Inferior parietal cortex (tissue), 1 donor: ENCODE measurements at regions not wholly inside any gene's neighbourhood (a gene's known extent, or its start where the extent isn't known, plus 50 kb on each side); places are given as distances from the start of the nearest gene placed in this dataset.
"Not testable (repeated sequence)": the region's sequence is repeated elsewhere in the genome, so short reads cannot be mapped to it uniquely, and the experiment has no call there.

Experiments
- DNase-seq: peaks from one replicate; pipeline ENCODE4 v3.0.0-alpha.2; 2016; ENCODE audit errors: extremely low spot score

DNA sequence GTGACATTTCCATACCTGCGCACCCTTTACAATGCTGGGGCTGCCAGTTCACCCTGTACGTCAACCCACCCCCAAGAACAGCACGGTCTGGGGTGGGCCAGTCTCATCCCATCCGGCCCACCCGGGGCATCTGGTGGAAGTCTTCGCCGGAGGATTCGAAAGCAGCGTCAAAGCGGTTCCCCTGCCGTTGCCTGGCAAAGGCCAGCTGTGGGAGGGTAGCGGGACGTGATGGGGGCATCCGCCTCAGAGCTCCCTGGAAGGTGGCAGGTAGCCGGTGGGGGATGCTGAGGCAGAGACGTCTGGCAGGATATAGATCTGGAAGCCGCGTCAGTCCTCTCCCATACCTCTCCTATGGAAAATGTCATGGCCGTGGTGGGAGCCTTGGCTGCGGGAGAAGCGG is 749.1 kb upstream of the DEFB115 start:
- not testable (repeated sequence) for DNase-seq

DNA sequence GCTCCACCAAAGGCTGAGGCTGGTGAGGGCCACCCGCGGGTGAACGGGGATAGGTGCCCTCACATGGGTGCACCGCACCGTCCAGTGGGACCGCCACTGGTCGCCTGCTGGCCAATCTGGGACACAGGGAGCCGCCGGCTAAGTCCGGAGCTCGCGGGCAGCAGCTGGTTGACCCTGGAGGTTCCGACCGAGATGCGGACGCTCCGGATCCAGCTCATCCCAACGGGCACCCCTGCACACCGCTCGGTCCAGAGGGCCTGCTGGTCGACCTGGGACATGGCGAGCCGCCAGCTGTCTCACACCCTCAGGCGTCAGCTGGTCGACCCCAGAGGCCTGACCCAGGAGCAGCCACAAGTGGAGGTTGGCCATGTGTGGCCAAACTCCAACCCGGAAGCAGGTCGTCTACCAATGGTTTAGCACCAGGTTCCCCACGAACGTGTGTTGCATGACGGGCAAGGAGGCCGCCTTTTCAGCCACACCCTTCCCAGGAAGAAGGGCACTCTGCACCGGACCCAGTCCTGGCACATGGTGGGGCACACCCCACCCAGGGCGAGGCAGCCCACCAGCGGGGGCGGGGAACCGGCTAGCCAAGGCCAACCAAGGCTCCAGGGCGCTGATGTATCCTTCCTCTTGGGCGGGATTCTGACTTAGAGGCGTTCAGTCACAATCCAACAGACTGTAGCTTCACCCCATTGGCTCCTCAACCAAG is 746.0 kb upstream of the DEFB115 start:
- no peak for DNase-seq

DNA sequence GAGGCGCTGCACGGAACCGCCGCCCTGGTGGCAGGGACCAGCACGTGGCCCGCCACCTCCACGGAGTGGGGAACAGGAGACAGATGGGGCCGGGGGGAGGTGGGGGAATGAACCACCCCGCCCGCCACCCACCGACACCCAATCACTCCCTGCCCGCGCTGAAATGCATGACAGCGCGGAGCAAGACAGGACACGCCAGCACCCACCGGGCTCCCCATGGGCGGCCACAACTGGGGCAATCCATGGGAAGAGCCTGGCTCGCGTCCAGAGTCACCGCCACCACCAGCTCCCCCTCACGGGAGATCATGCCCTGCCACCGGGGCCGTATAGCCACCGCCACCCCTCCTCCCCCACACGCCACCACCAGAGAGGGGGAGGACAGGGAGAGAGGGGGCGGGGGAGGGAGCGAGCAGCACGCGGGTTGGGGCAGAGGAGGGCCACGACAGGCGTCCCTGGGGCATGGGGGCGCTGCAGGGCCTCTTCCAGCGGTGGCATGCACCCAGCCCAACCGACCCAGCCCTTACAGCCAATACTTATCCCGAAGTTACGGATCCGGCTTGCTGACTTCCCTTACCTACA is 744.3 kb upstream of the DEFB115 start:
- DNase-seq, result no peak

DNA sequence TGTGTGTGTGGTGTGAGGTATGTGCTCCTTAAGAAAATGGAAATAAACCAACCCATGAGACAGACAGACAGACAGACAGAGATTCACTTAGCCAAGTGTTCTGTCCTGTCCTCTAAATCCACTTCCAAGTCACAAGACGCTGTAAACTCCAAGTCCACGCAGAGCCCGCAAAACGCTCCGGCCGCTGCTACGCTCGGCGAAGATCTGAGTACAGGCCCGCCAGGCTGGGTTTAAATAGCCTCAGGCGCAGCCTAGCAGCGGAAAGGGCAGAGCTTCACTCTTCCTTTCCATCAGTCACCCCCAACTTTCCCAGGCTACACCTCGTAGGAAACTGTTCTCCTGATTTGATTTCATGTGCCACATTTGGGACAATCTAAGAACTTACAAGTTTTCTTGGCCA is 741.5 kb upstream of the DEFB115 start:
- not testable (repeated sequence) for DNase-seq

DNA sequence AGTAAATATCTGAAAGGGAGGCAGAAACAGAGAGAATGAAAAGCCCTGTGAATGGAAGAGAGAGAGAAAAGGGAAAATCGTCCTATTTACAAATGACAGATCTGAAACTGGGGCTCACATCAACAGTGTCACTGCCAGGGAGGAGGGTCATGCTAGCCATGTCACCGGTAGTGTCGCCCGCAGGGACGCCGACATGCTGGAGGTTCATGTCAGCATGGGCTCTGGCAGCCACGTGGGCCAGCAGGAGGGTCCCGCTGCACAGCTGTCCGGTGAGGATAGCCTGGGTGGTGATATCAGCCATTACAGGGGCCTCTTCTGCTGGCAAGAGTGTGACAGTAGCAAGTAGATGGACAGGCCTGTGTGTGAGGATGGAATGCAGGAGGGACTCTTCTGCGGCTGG is 738.6 kb upstream of the DEFB115 start:
- DNase-seq, result not testable (repeated sequence)

DNA sequence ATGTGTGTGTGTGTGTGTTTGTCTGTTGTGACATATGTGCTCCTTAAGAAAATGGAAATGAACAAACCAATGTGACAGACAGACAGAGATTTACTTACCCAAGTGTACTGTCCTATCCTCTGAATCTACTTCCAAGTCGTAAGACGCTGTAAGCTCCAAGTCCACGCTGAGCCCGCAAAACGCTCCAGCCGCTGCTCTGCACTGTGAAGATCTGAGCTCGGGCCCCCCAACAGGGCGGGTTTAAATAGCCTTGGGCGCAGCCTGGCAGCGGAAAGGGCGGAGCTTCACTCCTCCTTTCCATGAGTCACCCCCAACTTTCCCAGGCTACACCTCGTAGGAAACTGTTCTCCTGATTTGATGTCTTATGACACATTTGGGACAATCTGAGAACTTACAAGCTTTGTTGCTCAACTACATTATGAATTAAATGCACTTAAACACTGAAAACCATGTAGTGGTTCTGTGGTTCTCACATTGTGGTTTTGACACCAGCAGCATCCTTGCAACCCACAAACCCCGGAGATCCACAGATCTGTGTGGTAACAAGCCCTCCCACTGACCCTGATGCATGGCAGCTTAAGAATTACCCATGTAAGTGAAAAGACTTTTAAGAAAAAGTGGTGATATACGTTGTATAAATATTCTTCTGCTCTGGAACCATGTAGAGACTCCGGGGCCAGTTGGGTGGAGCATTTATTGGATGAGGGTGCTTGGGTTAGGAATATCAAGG is 735.6 kb upstream of the DEFB115 start:
- DNase-seq, result not testable (repeated sequence)

DNA sequence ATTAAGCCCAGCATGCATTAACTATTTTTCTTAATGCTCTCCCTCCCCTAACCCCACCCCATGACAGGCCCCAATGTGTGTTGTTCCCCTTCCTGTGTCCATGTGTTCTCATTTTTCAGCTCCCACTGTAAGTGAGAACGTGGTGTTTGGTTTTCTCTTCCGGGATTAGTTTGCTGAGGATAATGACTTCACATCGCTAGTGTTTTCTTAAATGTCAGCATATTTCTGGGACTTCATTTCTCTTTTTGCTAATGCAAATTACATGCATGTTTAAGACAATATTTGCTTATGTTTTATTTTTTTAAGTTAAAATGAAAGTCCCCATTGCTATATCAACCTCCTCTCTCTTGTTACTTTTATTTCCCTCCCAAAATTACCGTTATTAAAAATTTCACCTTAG is 733.3 kb upstream of the DEFB115 start:
- not testable (repeated sequence) for DNase-seq

DNA sequence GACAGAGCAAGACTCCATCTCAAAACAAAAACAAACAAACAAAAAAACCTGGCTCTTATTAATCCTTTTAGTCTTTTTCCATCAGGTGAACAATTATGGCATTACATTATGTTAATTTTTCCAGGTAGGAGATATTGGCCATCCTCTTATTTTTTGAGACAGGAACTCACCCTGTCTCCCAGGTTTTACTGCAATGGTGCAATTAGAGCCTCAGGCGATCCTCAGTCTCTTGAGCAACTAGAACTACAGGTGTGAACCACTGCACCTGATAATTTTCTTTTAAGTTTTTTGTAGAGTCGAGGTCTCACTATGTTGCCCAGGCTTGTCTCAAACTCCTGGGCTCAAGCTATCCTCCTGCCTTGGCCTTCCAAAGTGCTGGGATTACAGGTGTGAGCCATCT is 732.7 kb upstream of the DEFB115 start:
- DNase-seq, result not testable (repeated sequence)

DNA sequence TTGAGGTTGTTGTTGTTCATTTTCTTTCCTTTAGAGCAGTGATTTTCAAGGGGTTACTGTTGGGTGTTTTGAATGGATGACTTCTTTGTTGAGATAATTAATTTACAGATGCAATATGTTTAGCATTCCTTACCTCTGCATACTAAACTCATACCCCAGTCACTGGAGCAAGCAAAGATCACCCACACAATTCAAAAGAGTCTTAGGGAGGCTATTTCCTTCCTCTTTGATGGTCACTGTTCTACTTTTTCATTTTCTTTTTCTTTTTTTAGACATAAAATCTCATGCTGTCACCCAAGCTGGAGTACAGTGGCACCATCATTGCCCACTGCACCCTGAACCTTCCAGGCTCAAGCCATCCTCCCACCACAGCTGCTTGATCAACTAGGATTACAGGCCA is 723.8 kb upstream of the DEFB115 start:
- DNase-seq, result not testable (repeated sequence)

DNA sequence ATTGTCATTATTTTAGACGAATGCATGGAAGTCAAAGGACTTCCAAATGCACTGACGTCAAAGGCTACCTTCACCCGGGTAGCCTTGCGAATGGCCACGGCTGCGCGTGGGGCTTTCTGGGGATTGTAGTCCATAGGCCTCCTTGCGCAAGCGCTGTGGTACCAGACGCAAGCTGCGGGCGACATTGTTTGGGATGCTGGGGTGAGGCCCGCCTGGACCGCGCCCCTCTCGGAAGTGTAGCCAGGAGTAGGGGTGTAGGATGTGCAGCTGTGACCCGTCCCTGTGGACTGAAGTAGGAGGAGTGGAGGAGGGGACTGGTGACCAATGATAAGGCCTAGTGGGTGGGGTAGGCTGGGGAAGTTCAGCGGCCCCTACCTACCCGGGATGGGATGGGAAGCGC is 720.0 kb upstream of the DEFB115 start:
- peak; percentile 38 for DNase-seq

DNA sequence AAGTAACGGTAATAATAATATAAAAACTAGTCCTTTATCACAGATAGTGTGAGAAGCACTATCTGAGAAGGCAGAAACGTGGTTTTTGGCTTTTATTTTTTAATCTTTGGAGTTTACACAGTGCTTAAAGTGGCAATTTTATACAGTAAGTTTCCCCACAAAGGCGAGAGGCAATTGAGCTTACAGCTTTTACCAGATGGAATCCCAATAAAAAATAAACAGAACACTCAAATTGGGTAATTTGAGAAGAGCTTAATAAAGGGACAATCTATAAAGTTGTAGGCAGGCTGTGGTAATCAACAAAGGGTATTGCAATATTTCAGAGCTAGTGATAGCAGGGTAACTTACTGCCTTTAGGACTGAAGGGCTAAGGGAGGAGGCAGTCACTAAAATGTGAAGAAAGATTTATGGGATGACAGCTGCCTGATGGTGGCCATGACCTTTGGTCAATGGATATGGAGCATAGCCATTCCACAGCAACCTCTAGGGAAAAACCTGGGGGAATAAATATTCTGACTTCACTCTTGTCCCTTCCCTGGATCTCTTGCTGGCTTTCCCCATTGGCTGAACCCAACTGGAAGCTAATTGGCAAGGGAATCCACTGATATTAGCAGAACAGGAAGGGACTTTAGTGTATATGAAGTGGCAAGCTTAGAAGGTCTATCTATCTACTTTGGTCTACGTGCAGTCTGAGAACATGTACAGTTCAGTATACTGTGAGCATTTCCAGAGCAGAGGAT is 717.0 kb upstream of the DEFB115 start:
- DNase-seq, result not testable (repeated sequence)

DNA sequence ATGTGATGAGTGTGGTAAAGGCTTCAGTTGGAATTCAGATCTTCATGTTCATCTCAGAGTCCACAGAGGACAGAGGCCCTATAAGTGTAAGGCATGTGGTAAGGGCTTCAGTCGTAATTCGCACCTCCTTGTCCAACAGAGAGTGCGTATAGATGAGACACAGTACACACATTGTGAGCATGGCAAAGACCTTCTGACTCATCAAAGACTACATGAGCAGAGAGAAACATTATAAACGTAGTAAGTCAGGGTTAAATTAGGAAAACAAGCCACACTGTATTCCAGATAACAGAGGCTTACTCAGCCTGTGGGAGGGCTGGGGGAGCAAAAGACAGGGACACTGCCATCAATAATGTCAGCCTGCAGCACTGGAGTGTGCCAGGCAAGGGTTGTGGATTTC is 706.2 kb upstream of the DEFB115 start:
- DNase-seq, result not testable (repeated sequence)

DNA sequence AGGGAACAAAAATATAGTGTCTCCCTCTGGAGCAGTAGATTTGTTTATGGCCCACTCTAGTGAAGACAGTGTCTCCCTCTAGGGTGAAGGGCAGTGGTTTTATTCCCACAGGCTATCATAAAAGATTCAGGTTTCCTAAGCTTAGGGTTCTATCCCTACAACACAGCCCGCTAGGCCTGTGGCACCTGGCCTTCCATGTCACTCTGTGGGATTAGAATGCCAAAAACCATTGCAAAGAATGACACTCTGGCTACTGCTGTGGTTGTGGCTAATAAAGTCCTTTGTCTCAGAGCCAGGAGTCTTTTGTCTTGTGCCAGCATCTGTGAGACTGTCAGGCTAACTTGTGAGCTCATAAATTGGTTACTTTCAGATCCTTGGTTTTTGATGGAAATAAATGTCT is 700.7 kb upstream of the DEFB115 start:
- not testable (repeated sequence) for DNase-seq

DNA sequence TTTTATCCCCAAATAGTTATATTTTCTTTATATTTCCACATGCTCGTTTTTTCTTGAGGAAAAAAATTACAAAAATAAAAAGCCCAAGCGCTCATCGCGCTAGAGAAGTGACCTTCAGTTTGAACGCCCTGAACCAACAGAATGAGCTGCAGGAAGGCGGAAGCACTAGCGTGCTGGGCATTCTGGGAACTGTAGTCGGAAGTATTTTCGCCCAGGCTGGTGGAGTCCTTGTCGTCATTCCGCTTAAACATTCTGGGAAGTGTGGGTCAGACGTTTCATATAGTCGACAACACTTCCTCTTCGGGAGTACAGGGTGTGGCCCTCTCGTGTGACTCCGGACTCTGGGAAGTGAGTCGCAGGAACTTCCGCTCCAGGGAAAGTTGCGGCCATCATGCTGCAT is 692.4 kb upstream of the DEFB115 start:
- DNase-seq, result not testable (repeated sequence)

DNA sequence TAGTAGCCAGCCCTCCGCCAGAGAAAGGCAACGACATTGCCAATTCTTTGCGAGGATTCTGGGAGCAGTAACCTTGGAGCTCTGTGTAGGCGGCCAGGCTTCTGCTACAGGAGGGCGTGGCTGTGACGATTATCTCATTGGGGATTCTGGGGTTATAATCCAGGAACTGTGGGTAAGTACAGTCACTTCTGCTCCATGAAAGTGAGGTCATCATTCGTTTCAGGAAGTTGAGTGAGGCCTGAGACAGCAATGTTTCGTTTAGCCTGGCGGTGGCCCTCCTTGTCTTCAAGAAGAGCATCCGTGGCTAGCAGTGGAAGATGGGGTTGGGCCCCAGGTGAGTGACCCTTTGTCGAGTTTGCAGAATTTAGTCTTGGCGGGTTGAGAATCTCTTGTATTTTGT is 687.6 kb upstream of the DEFB115 start:
- not testable (repeated sequence) for DNase-seq

DNA sequence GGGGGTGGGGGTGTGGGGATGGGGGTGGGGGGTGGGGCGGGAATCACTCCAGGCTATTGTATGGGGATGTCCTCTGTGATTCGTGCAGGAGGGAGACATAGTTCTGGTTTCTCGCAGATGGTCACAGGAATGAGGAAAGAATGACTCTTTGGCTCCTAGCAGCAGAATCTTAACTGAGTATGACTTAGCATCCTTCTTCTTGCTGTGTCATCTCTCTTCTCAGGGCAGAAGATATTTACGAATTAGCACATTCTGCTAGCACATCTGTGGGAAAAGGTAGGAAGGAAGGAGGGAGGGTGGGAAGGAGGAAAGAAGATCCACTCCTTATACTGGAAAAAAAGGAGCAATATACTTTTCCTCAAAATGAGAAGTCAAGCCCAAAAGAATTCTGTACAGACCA is 686.8 kb upstream of the DEFB115 start:
- not testable (repeated sequence) for DNase-seq

DNA sequence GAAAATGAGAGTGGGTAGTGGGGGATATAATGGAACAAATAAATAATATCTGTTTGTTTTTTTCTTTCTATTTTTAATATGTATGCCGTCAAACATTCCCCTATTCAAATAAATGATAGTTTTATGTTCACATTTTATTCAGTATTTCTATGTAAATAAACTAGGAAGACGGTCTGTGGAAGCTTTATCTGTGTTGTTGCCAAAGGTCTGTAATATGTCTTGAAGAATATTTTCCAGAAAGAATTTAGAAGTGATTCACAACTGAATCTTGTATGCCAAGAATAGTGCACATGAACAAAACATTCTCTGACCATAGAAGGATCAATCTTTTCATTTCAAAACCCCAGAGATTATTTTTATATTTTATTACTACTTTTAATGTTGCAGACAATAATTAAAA is 683.1 kb upstream of the DEFB115 start:
- not testable (repeated sequence) for DNase-seq

DNA sequence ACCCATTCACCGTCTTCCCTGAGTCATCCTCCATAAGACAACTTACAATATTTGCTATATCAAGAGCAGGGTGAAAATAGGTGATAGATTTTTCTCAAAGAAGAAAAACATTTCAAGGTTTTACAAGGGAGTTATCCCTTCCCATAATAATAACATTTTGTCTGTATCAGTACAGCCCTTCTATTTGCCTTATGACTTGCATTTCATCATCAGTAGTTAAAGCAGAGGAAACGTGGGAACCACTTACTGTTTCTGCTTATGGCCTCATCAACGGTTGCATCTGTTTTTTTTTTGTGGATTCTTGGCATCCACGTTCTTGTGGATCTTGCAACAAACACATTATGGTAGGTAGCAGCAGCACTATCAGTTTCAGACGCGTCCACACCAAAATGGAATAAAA is 678.4 kb upstream of the DEFB115 start:
- DNase-seq, result not testable (repeated sequence)

DNA sequence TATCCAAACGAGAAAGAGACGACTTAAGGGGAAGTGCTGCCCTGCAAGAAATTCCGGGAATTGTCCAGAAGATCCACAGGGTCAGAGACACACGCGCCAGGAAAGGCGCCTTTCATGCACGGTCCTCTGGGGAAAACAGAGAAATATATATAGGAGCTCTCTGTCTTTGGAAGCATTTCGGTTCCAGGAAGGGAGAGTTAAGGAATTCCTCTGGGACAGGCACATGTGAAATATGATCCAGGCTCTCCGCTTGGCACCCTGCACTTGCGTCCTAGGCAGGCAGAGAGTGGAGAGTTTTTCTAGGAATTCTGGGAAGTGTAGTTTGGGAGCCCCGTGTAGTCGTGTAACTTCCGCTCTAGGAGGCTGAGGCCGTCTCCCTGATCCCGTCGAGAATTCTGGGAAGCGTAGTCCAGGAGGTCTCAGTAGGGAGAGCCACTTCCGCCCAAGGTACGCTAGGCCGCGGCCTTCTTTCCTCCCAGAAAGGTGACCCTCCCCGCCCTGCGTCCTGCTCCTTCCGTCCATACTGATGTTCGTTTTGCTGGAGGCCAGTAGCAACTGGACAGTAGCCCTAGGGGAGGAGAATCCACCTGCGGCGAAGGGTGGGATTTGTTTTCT is 677.5 kb upstream of the DEFB115 start:
- DNase-seq, result peak; percentile 69

DNA sequence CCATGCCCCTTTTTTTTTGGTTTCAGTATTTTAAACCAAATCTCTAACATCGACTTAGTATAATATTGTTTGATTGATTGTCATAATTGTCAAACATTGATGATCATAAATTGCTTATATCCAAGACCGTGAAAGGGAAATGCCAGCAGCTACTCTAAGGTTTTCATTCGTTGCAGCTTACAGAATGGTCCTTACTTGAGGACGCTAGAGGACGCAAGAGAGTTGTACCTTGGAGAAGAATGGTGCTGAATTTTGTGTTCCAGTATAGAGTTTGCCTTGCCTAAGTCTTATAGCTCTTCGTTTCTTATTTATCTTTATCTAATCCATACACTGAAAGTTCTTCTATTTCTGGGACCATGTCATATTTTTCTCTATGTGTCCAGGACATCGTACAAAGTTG is 675.6 kb upstream of the DEFB115 start:
- peak; percentile 21 for DNase-seq

DNA sequence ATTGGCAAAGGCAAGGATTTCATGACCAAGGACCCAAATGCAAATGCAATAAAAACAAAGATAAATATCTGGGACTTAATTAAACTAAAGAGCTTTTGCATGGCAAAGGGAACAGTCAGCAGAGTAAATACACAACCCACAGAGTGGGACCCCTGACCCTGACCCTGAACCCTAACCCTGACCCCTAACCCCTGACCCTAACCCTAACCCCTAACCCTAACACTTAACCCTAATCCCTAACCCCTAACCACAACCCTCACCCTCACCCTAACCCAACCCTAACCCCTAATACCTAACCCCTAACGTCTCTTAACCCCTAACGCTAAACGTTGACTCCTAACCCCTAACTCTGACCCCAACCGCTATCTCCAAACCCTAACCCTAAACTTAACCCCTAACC is 673.1 kb upstream of the DEFB115 start:
- DNase-seq, result not testable (repeated sequence)
